ENCODE measurements at regions not wholly inside any gene's neighbourhood (a gene's known extent, or its start where the extent isn't known, plus 50 kb on each side); places are given as distances from the start of the nearest gene placed in this dataset.
"Not testable (repeated sequence)": the region's sequence is repeated elsewhere in the genome, so short reads cannot be mapped to it uniquely, and the experiment has no call there.

DNA sequence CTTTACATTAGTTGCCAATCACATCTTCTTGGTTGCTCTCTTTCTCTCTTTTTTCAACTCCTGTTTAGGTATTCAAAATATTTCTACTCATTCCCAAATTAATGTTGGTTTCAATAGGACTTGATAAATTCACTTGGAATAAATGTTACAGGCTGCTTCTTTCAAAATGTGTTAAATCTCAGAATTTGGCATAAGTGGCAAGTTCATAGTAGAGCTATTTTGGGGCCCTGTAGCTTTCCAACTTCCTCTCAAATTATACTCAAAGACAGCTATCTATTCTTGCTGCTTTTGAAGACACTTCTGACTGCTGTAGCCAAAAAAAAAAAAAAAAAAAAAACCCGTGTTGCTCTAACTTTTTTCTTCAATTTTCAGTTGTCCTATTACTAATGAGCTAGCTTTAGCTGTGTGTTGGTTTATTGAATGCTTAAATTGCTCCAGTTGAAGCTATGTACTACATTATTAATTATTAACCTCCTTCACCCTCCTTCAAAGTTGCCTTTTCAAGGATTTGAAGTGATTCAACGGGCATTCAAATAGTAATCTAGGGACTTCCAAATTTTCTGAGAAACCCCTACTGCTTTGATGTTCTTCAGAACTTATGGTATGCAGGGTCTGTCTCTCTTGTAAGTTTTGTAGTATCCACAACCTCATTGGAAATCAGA lies 554.6 kb upstream of the FLRT2 start:
- Histone ChIP-seq H3K4me3 (ENCODE audit: low read length) (no peak overlapping the region), H3K9me3 (replicated peaks; ENCODE audit: low read length) (no peaks in the 10 kb centered on the region), H3K36me3 (ENCODE audit: insufficient read depth, low read length) (no peaks in the 10 kb centered on the region), H3K4me2 (ENCODE audit: low read length) (no peak overlapping the region), H3K9ac (ENCODE audit: low read depth, low read length) (no peak overlapping the region), H3K4me1 (ENCODE audit: control insufficient read depth, insufficient read depth, low read length) (no peaks in the 10 kb centered on the region), H3K27me3 (ENCODE audit: control insufficient read depth, insufficient read depth, low read length) (no peaks in the 10 kb centered on the region)

DNA sequence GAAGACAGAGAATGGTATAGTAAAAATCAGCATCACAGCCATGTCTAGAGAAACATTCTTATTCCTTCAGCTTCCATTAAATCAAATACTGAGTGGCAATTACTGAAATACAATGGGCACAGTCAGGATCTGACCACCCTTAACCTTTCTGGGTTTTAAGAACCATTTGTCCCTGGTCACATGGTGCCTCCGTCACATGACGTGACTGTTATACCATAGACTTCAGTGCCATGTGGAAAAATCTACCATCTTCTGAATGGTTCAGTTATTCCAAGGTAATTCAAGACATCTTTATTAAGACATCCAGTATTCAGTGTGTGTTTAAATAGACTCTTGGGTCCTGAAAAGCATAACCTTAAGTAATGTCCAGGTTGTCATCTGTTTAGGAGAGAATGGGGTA lies 553.1 kb upstream of the FLRT2 start:
- Histone ChIP-seq H3K27me3 (ENCODE audit: control insufficient read depth, insufficient read depth, low read length) (no peaks in the 10 kb centered on the region), H3K4me3 (ENCODE audit: low read length) (no peak overlapping the region), H3K9ac (ENCODE audit: low read depth, low read length) (no peak overlapping the region), H3K9me3 (replicated peaks; ENCODE audit: low read length) (no peaks in the 10 kb centered on the region), H3K4me1 (ENCODE audit: control insufficient read depth, insufficient read depth, low read length) (no peaks in the 10 kb centered on the region), H3K4me2 (ENCODE audit: low read length) (no peak overlapping the region), H3K36me3 (ENCODE audit: insufficient read depth, low read length) (no peaks in the 10 kb centered on the region)

DNA sequence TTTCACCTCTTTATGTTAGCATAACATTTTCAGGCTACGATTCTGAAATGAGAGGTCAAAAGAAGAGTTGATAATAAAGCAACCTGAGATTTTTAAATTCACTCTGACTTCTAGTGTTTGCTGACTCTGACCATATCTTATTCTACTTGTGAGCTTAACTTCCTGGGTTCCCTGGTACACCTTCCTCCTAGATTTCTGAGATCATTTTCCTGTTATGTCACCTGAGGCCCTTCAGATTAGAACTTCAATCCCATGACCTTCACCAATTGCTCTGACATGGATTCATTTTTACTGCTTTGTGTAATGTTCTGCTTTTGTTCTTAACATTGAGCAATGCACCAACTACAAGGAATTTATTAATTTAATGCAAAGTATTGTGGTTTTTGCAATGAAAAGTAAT lies 542.9 kb upstream of the FLRT2 start:
- Histone ChIP-seq H3K36me3 (ENCODE audit: insufficient read depth, low read length) (no peaks in the 10 kb centered on the region), H3K4me3 (ENCODE audit: low read length) (no peak overlapping the region), H3K4me1 (ENCODE audit: control insufficient read depth, insufficient read depth, low read length) (no peaks in the 10 kb centered on the region), H3K4me2 (ENCODE audit: low read length) (no peak overlapping the region), H3K9ac (ENCODE audit: low read depth, low read length) (no peak overlapping the region), H3K27me3 (ENCODE audit: control insufficient read depth, insufficient read depth, low read length) (no peaks in the 10 kb centered on the region), H3K9me3 (replicated peaks; ENCODE audit: low read length) (no peaks in the 10 kb centered on the region)

DNA sequence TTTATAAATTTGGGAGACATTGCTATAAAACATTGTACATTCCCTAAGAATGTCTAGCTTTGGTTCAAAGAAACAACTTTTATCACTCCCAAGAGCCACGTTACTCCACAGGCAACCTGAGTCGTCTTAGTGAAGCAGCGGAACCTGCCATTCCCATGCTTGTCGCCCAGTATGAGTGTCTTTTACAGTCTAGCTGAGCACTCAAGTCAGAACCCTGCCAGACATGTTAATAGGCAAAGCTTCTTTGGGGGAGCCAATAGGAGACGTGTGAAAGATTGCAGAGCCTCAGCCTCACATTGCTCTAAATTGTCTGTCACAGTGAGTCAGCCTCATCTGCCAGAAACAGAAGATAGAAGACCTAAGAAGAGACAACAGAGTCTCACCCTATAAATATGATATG lies 541.6 kb upstream of the FLRT2 start:
- H3K9me3 ChIP-seq (replicated peaks; ENCODE audit: low read length), result no peaks in the 10 kb centered on the region
- H3K4me3 ChIP-seq (ENCODE audit: low read length), result no peak overlapping the region
- no peaks in the 10 kb centered on the region for H3K27me3 ChIP-seq (ENCODE audit: control insufficient read depth, insufficient read depth, low read length)
- H3K36me3 ChIP-seq (ENCODE audit: insufficient read depth, low read length), result no peaks in the 10 kb centered on the region
- no peaks in the 10 kb centered on the region for H3K4me1 ChIP-seq (ENCODE audit: control insufficient read depth, insufficient read depth, low read length)
- no peak overlapping the region for H3K9ac ChIP-seq (ENCODE audit: low read depth, low read length)
- no peak overlapping the region for H3K4me2 ChIP-seq (ENCODE audit: low read length)

DNA sequence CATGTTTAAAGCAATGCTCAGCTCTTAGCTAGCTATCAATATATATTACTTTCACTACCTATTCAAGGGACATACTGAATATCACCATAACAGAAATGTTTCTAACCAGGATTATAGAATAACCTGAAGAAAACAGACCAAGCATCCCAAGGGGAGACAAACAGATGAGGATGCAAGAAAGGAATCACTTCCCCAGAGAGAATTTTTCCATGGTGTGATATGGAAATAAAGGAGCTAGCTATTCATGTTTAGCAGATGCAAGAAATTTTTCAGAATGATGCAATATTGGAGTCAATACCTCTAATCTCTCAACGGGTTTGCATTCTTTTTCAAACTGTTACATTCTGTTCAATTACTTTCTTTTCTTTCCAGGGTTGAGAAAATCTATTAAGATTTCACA lies 538.9 kb upstream of the FLRT2 start:
- no peaks in the 10 kb centered on the region for H3K4me1 ChIP-seq (ENCODE audit: control insufficient read depth, insufficient read depth, low read length)
- no peaks in the 10 kb centered on the region for H3K9me3 ChIP-seq (replicated peaks; ENCODE audit: low read length)
- no peak overlapping the region for H3K4me2 ChIP-seq (ENCODE audit: low read length)
- H3K4me3 ChIP-seq (ENCODE audit: low read length), result no peak overlapping the region
- H3K36me3 ChIP-seq (ENCODE audit: insufficient read depth, low read length), result no peaks in the 10 kb centered on the region
- no peak overlapping the region for H3K9ac ChIP-seq (ENCODE audit: low read depth, low read length)
- no peaks in the 10 kb centered on the region for H3K27me3 ChIP-seq (ENCODE audit: control insufficient read depth, insufficient read depth, low read length)

DNA sequence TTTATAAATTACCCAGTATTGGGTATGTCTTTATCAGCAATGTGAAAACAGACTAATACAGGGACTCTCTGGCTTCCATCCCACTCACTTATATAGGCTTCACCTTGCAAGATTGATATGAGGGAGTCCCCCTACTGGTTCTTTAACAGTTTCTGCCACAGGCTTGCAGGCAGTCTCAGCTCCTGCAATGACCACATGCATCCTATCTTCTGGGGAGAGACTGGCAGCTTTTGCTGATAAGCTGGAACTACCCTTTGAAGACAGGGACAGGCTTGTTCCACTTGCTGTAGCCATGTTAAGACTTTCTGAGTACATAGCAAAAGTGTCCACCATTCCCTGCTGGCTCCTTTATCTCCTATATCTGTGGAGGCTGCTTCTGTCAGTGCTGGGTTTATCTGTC lies 531.7 kb upstream of the FLRT2 start:
- H3K4me1 ChIP-seq (ENCODE audit: control insufficient read depth, insufficient read depth, low read length), result no peaks in the 10 kb centered on the region
- H3K27me3 ChIP-seq (ENCODE audit: control insufficient read depth, insufficient read depth, low read length), result no peaks in the 10 kb centered on the region
- no peaks in the 10 kb centered on the region for H3K9me3 ChIP-seq (replicated peaks; ENCODE audit: low read length)
- H3K36me3 ChIP-seq (ENCODE audit: insufficient read depth, low read length), result no peaks in the 10 kb centered on the region
- H3K4me2 ChIP-seq (ENCODE audit: low read length), result no peak overlapping the region
- no peak overlapping the region for H3K4me3 ChIP-seq (ENCODE audit: low read length)
- no peak overlapping the region for H3K9ac ChIP-seq (ENCODE audit: low read depth, low read length)

DNA sequence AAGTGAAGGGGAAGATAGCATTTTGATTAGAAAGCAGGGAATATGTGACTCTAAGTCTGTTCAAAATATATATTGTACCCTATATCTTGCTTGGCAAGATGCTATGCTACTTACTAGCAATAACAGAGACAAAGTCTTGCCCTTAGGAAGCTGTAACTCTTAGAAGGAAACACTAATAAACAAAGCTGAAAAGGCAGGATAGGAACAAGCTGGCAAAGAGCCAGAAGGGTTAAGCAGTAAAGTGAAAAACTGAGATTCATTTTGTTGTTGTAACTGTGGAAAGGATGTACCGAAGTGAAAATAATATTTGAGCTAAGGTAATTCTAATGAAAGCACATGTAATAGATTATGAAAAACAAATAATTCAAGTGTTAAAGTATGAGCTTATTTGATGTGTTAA lies 527.1 kb upstream of the FLRT2 start:
- no peaks in the 10 kb centered on the region for H3K27me3 ChIP-seq (ENCODE audit: control insufficient read depth, insufficient read depth, low read length)
- H3K36me3 ChIP-seq (ENCODE audit: insufficient read depth, low read length), result no peaks in the 10 kb centered on the region
- no peak overlapping the region for H3K9ac ChIP-seq (ENCODE audit: low read depth, low read length)
- no peak overlapping the region for H3K4me2 ChIP-seq (ENCODE audit: low read length)
- no peaks in the 10 kb centered on the region for H3K9me3 ChIP-seq (replicated peaks; ENCODE audit: low read length)
- H3K4me3 ChIP-seq (ENCODE audit: low read length), result no peak overlapping the region
- no peaks in the 10 kb centered on the region for H3K4me1 ChIP-seq (ENCODE audit: control insufficient read depth, insufficient read depth, low read length)

DNA sequence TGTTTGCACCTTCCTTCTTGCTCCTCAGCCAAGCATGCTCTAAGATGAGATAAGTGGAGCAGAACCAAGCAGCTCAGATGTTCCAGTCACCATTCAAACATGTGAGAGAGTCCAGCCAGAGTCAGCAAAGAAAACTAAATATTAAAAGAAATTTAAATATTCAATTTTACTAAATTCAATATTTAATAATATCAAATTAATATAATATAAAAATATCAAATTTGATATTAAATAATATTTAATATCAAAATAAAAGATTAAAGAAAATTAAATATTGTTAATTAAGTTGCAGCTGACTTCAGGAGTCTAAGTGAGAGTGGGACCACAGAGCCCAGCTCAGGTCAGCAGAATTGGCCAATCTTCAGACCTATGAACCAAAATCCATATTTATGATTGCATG lies 526.1 kb upstream of the FLRT2 start:
- Histone ChIP-seq H3K27me3 (ENCODE audit: control insufficient read depth, insufficient read depth, low read length) (no peaks in the 10 kb centered on the region), H3K4me3 (ENCODE audit: low read length) (no peak overlapping the region), H3K9me3 (replicated peaks; ENCODE audit: low read length) (no peaks in the 10 kb centered on the region), H3K4me2 (ENCODE audit: low read length) (no peak overlapping the region), H3K9ac (ENCODE audit: low read depth, low read length) (no peak overlapping the region), H3K4me1 (ENCODE audit: control insufficient read depth, insufficient read depth, low read length) (no peaks in the 10 kb centered on the region), H3K36me3 (ENCODE audit: insufficient read depth, low read length) (no peaks in the 10 kb centered on the region)

DNA sequence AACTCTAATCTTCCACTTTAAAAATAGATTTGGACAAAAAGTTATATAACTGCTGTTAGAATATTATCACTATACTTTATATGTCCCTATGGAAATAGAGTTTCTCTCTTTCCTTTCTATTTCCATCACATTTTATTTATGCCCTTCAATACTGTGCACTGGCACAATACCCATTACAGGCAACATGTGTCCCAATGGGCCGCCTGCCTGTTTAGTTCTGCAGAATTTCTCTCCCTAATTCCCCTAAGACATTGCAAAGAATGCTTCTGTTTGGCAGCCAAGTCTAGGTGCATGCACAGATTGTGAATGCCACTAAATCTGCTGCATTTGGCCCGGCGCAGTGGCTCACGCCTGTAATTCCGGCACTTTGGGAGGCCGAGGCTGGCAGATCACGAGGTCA lies 520.4 kb upstream of the FLRT2 start:
- no peaks in the 10 kb centered on the region for H3K4me1 ChIP-seq (ENCODE audit: control insufficient read depth, insufficient read depth, low read length)
- no peak overlapping the region for H3K4me3 ChIP-seq (ENCODE audit: low read length)
- H3K9me3 ChIP-seq (replicated peaks; ENCODE audit: low read length), result no peaks in the 10 kb centered on the region
- H3K4me2 ChIP-seq (ENCODE audit: low read length), result no peak overlapping the region
- no peak overlapping the region for H3K9ac ChIP-seq (ENCODE audit: low read depth, low read length)
- H3K27me3 ChIP-seq (ENCODE audit: control insufficient read depth, insufficient read depth, low read length), result no peaks in the 10 kb centered on the region
- H3K36me3 ChIP-seq (ENCODE audit: insufficient read depth, low read length), result no peaks in the 10 kb centered on the region

DNA sequence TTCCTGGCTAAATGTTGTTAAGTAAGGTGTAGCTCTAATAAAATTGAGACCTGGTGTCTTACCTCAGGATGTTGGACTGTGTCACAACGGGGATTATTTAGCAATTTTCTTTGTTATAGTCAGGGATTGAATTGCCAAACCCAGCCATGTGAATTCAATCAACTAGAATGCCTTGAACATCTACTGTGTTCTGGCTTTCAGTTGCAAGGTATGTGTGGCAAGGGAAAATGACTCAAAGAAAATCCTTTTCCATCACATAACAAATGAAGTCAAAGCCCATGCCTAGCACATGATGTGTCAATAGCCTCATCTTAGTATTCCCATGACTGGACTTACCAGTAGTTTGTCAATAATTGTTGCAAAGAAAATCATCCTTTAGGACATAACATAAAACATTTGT lies 519.8 kb upstream of the FLRT2 start:
- Histone ChIP-seq H3K27me3 (ENCODE audit: control insufficient read depth, insufficient read depth, low read length) (no peaks in the 10 kb centered on the region), H3K4me1 (ENCODE audit: control insufficient read depth, insufficient read depth, low read length) (no peaks in the 10 kb centered on the region), H3K9ac (ENCODE audit: low read depth, low read length) (no peak overlapping the region), H3K36me3 (ENCODE audit: insufficient read depth, low read length) (no peaks in the 10 kb centered on the region), H3K9me3 (replicated peaks; ENCODE audit: low read length) (no peaks in the 10 kb centered on the region), H3K4me2 (ENCODE audit: low read length) (no peak overlapping the region), H3K4me3 (ENCODE audit: low read length) (no peak overlapping the region)

DNA sequence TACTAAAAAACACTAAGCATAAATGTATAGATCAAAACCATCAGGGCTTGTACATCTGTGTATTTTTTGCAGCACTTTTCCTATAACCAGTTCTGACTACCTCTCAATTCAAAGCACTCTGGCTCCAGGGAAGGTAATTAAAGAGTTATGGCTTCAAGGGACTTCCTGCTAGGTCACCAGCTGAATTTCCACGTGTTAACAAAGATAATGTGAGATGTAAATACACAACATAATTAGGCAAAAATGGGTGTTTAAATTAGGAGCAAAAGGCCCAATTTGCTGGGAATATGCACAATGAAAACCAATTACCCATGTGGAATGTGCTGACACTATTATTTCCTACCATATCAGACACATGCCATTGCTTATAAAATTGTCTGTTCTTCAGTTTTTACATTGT lies 513.4 kb upstream of the FLRT2 start:
- Histone ChIP-seq H3K4me3 (ENCODE audit: low read length) (no peak overlapping the region), H3K36me3 (ENCODE audit: insufficient read depth, low read length) (no peaks in the 10 kb centered on the region), H3K27me3 (ENCODE audit: control insufficient read depth, insufficient read depth, low read length) (no peaks in the 10 kb centered on the region)

DNA sequence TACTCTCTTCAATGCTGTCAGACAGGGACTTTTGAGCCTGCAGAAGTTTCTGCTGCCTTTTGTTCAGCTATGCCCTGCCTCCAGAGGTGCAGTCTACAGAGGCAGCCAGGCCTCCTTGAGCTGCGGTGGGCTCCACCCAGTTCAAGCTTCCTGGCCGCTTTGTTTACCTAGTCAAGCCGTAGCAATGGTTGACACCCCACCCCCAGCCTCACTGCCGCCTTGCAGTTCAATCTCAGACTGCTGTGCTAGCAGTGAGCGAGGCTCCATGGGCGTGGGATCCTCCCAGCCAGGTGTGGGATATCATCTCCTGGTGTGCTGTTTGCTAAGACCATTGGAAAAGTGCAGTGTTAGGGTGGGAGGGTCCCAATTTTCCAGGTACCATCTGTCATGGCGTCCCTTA lies 506.1 kb upstream of the FLRT2 start:
- not testable (repeated sequence) for H3K4me3 ChIP-seq (ENCODE audit: low read length); H3K4me1 ChIP-seq (ENCODE audit: control insufficient read depth, insufficient read depth, low read length); H3K9ac ChIP-seq (ENCODE audit: low read depth, low read length); H3K4me2 ChIP-seq (ENCODE audit: low read length); H3K27me3 ChIP-seq (ENCODE audit: control insufficient read depth, insufficient read depth, low read length); H3K9me3 ChIP-seq (replicated peaks; ENCODE audit: low read length); H3K36me3 ChIP-seq (ENCODE audit: insufficient read depth, low read length)

More for the DNA sequence above, 513.4 kb upstream of the FLRT2 start:
- H3K9me3 ChIP-seq (replicated peaks; ENCODE audit: low read length), result no peaks in the 10 kb centered on the region
- H3K4me1 ChIP-seq (ENCODE audit: control insufficient read depth, insufficient read depth, low read length), result no peaks in the 10 kb centered on the region
- H3K9ac ChIP-seq (ENCODE audit: low read depth, low read length), result no peak overlapping the region
- H3K4me2 ChIP-seq (ENCODE audit: low read length), result no peak overlapping the region
